HG03060 (cell line): ENCODE measurements at regions not wholly inside any gene's neighbourhood (a gene's known extent, or its start where the extent isn't known, plus 50 kb on each side); places are given as distances from the start of the nearest gene placed in this dataset.

Experiments
- ATAC-seq: cut with Tn5 transposase; IDR thresholded peaks from one replicate; pipeline ENCODE4 v1.9.1; 2021; ENCODE audit warnings: low read depth, moderate number of reproducible peaks; ENCODE audit not compliant: unreplicated experiment

- no peak for ATAC-seq
Measured at GRCh38 chr13:97627566-97627965, 193.6 kb downstream of the RAP2A start.

- no peak for ATAC-seq
Measured at GRCh38 chr13:97629601-97630272, 195.8 kb downstream of the RAP2A start.

DNA sequence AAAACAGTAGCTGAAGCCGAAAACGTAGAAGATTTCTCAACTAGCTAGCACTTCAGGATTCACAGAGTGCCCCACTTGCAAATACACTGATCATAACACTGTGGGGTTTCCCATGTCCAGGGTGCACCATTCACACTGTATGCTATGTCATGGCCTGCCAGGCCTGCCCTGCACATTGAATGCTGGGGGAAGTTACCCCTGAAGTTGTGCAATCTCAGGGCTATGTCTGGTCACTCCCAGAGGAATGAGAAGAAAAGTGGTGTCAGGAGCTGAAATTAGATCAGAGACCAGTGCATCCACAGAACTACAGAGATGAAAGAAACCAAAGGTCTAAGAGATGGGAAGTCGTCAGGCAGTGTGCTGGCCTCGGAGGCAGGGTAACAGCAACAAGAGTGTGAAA is 196.8 kb downstream of the RAP2A start:
- ATAC-seq: no peak

DNA sequence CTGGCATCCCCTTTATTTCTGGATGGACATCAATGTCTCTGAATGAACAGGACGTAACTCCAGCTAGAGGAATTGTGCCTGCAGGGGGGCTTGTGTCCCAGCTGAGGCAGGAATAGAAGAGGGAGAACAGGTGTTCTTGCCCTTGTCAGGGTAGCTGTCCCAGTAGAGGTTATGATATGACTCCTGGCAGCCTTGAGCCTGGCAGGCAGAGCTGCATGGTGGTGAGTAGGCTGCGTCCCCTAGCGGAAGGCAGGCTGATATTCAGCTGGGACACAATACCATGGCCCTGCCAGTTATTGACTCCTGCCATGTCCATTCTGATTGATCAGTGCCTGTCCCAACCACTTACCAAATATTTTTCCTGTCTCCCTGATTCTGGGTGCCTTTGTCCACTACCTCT is 197.2 kb downstream of the RAP2A start:
- ATAC-seq: no peak

GRCh38 chr13:97639236-97639635 is 205.3 kb downstream of the RAP2A start:
- ATAC-seq: no peak

DNA sequence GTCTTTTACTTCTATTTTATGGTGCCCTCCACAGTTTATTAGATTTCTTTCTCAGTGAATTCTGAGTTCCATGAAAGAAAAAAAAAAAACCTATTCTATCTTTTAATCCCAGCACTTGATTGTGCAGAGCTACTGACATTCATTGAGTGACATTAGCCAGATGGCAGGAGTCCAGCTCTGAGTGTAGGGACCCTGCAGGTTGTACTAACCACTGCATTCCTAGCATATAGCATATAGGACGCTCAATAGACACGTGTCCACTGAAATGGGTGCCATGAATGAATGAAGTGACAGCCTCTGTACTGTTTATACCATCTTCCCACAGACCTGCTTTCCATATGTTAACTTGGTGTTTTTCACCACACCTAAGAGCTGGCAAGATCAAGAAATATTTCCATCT is 206.3 kb downstream of the RAP2A start:
- ATAC-seq: no peak

GRCh38 chr13:97648171-97648880 is 214.4 kb downstream of the RAP2A start:
- no peak for ATAC-seq

DNA sequence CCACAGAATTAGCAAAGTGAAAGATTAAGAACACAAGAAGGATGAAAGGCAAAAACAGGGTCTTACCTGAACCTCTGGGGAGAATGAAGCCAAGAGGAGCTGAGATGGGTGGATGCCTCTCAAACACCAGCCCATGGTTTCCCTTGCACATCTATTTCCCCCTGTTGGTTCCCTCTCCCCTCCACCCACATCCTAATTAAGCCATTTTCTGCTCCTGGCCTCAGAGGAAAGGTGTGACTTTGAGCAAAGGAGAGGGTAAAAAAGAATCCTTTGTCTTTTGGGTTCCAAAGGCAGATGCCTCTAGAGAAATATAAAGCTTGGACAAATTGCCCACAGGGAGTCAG is 214.9 kb downstream of the RAP2A start:
- ATAC-seq: no peak

DNA sequence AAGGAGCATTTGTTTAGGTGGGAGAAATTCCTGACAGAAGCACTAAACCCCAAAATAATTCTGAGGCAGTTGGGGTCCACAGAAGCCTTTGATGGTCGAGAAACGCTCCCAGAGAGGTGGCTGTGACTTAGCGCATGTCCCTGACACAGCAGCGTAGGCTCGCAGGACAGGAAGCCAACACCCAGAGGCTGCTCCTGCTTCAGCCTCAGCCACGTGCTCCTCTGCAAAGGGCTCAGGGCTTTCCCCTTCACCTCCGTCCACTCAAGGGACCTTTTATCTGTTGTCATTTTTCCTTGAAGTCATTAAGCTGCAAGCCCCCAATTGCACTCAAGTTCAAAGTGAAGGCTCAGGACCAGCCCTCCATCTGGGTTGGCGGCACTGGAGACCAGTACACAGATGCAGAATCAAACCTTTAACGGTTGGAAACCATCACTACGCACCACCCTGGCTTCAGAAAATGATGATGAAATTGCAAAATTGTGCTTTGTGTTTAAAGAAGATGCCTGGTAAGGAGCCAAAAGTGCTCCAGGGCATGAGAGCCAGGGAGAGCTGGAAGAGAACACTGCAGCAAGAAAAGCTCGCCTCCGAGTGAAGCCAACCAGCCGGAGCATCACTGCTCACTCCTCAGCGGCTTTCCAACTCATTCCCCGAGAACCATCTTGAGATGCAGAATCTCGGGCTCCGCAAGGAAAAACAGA is 219.6 kb downstream of the RAP2A start:
- ATAC-seq: no peak

DNA sequence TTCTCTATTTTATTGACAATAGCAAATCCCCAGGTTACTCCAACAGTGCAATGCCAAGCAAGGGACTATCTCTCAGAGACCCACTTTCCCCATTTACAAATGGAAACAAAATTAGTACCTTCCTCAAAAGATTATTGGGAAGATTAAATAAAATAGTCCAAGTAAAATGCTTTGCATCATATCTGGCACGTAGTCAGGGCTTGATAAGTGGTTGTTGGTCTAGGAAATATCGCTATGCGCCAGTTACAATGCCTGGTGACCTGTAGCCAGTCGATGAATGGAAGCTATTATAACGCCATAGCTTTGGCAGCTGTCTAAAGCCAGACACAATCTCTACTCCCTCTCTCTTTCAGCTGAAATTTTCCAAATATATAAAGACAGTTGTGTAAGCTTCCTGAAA is 220.3 kb downstream of the RAP2A start:
- no peak for ATAC-seq

DNA sequence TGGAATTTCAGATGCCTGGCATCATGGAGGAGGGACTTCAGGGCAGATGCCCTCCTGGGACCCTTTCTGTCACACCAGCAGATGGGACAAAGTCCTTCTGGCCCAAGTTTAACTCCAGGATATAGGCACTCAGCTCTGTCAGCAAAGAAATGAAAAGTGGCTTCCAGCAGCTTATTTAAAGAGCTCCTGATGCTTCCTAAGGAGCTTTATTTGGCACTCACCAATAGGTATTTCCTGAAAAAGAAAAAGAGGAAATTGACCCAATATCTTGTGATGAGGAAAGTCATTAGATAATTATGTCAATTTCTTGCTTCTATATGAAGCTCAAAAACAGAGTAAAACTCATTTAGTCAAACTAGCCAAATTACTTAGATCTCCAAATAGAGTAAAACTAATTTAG is 224.6 kb downstream of the RAP2A start:
- ATAC-seq: no peak

DNA sequence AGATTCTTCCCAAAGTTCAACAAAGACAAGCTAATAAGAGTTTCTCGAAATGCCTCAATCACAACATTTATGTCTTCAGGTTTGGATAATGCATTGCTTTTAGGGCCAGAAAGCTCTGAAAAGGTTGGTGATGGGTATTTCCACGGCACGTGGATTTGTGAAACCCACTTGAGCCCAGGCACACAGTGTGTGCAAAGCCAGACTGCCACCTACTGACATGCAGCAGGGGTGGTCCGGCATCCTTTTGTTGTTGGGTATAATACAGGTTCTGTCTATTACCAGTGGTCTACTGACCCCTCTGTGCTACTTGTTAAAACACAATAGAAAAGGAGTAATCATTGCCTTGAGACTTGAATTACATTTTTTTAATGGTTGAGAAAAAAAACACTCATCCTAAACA is 225.6 kb downstream of the RAP2A start:
- ATAC-seq: no peak

- no peak for ATAC-seq
Measured at GRCh38 chr13:97660594-97661260, 226.8 kb downstream of the RAP2A start.

GRCh38 chr13:97686594-97686993 is 252.6 kb downstream of the RAP2A start:
- no peak for ATAC-seq

DNA sequence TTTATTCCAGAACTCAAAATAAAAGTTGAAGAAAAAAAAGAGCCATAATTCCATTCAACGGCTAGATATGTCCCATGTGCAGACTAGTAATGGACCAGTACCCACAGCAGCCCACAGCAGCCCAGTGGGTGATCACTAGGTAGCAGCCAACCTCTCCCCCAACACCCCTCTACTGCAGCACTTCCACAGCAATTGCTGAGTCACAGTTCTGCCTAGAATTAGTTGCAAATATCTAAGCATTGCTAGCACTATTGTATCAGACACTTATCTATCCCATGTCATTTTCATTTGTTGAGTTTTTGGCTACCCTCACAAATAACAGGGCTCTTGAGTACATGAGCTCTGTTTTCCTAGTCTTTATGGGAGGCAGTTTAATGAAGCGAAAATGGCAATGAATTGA is 258.7 kb downstream of the RAP2A start:
- no peak for ATAC-seq

GRCh38 chr13:97695684-97696083 is 257.8 kb upstream of the IPO5 start:
- ATAC-seq: no peak

- ATAC-seq: no peak
Measured at GRCh38 chr13:97696921-97697320, 256.6 kb upstream of the IPO5 start.

GRCh38 chr13:97700306-97700848 is 253.1 kb upstream of the IPO5 start:
- no peak for ATAC-seq

- ATAC-seq: no peak
Measured at GRCh38 chr13:97702614-97703013, 250.9 kb upstream of the IPO5 start.

DNA sequence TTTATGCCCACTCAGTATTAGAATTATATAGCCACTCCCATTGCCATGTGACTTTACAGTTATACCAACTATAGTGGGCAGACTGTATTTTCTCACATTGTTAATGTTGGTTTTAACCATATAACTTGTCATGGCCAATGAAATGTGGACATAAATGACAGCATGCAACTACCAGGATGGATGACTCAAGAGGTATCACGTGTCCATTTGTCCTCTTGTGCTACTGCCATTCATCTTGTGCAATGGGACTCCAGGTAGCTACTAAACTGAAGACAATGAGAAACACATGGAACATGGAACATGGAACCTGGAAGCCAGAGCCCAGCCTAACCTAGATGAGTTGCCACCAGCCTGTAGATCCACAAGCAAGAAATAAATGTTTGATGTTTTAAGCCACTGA is 242.7 kb upstream of the IPO5 start:
- no peak for ATAC-seq

GRCh38 chr13:97712770-97713169 is 240.7 kb upstream of the IPO5 start:
- ATAC-seq: no peak
